Stomach (tissue), 4 donors: ENCODE measurements at regions not wholly inside any gene's neighbourhood (a gene's known extent, or its start where the extent isn't known, plus 50 kb on each side); places are given as distances from the start of the nearest gene placed in this dataset.

ENCODE experiments used
- CTCF ChIP-seq, 7 experiments: fragments of 450-650 bp in 4 of 7; fragments of 200-600 bp in 3 of 7; sonication (generic) in 3 of 7; IDR thresholded peaks; one replicate each; pipeline ENCODE4 v1.5.1; 2016 to 2019; ENCODE audit warnings: antibody characterized with exemption in 7 of 7, control low read depth in 2 of 7, mild to moderate bottlenecking in 1 of 7
- EP300 ChIP-seq: sonication (generic); formaldehyde crosslinking; IDR thresholded peaks from one replicate; pipeline ENCODE4 v1.6.1; 2017; ENCODE audit warnings: antibody characterized with exemption
- POLR2A ChIP-seq, 4 donors: fragments of 450-650 bp; IDR thresholded peaks; one replicate each; pipeline ENCODE4 v1.6.1; 2016; ENCODE audit warnings: antibody characterized with exemption in 4 of 4, control low read depth in 2 of 4, mild to moderate bottlenecking in 1 of 4, moderate library complexity in 1 of 4
- POLR2AphosphoS5 ChIP-seq, 3 donors: sonication (generic); formaldehyde crosslinking; IDR thresholded peaks; one replicate each; pipeline ENCODE4 v1.6.1; 2016; ENCODE audit warnings: antibody characterized with exemption in 3 of 3

GRCh38 chr20:12815231-12815768 lies 193.5 kb upstream of the SPTLC3 start:
- no peak for TF ChIP-seq POLR2A (IDR thresholded peaks at IDR 0.05)
- no peak for TF ChIP-seq CTCF (IDR thresholded peaks at IDR 0.05)
- no peak for TF ChIP-seq POLR2AphosphoS5 (IDR thresholded peaks at IDR 0.05)
- no peak for TF ChIP-seq EP300
